WTC11 (cell line): ENCODE measurements at regions not wholly inside any gene's neighbourhood (a gene's known extent, or its start where the extent isn't known, plus 50 kb on each side); places are given as distances from the start of the nearest gene placed in this dataset.

Experiments
- ATF2 ChIP-seq: sonication (generic); formaldehyde crosslinking; IDR thresholded peaks from 2 replicates; pipeline ENCODE4 v1.8.1; 2022; ENCODE audit warnings: low read depth, missing genetic modification reagents, borderline replicate concordance
- CTCF ChIP-seq: fragments of 200-600 bp; IDR thresholded peaks from 2 replicates; pipeline ENCODE4 v1.8.0; 2022; ENCODE audit warnings: antibody characterized with exemption
- E2F1 ChIP-seq: sonication (generic); formaldehyde crosslinking; IDR thresholded peaks from 2 replicates; pipeline ENCODE4 v1.8.0; 2022; ENCODE audit warnings: mild to moderate bottlenecking, missing genetic modification reagents
- HMGA2 ChIP-seq: fragments of 250-450 bp; sonication (Bioruptor Pico); IDR thresholded peaks from 2 replicates; pipeline ENCODE4 v1.4.0; 2021; ENCODE audit warnings: mild to moderate bottlenecking, moderate library complexity
- JUN ChIP-seq: sonication (generic); formaldehyde crosslinking; IDR thresholded peaks from 2 replicates; pipeline ENCODE4 v1.8.0; 2023; ENCODE audit warnings: mild to moderate bottlenecking, missing genetic modification reagents
- KAT7 ChIP-seq: sonication (generic); formaldehyde crosslinking; IDR thresholded peaks from 2 replicates; pipeline ENCODE4 v1.8.1; 2023; ENCODE audit warnings: missing genetic modification reagents, mild to moderate bottlenecking, borderline replicate concordance
- MAX ChIP-seq: sonication (generic); formaldehyde crosslinking; IDR thresholded peaks from 2 replicates; pipeline ENCODE4 v1.8.0; 2022; ENCODE audit warnings: mild to moderate bottlenecking, missing genetic modification reagents
- MYBL2 ChIP-seq: sonication (generic); formaldehyde crosslinking; IDR thresholded peaks from 2 replicates; pipeline ENCODE4 v1.8.1; 2023; ENCODE audit warnings: mild to moderate bottlenecking, moderate library complexity, missing genetic modification reagents
- NR1H2 ChIP-seq: sonication (generic); formaldehyde crosslinking; IDR thresholded peaks from 2 replicates; pipeline ENCODE4 v1.9.0; 2021; ENCODE audit warnings: mild to moderate bottlenecking, moderate library complexity, missing genetic modification reagents
- SMAD4 ChIP-seq: sonication (generic); formaldehyde crosslinking; IDR thresholded peaks from 2 replicates; pipeline ENCODE4 v1.8.0; 2022; ENCODE audit warnings: mild to moderate bottlenecking, missing genetic modification reagents
- TEAD1 ChIP-seq: sonication (generic); formaldehyde crosslinking; IDR thresholded peaks from 2 replicates; pipeline ENCODE4 v1.8.0; 2022; ENCODE audit warnings: mild to moderate bottlenecking, missing genetic modification reagents
- USF2 ChIP-seq: sonication (generic); formaldehyde crosslinking; IDR thresholded peaks from 2 replicates; pipeline ENCODE4 v1.8.1; 2023; ENCODE audit warnings: mild to moderate bottlenecking, missing genetic modification reagents, moderate library complexity

GRCh38 chr11:119872611-119873310, 143.8 kb upstream of the NECTIN1 start:
- no peak for TF ChIP-seq TEAD1 (CRISPR knock-in tag)
- no peak for TF ChIP-seq JUN
- TF ChIP-seq MAX (CRISPR knock-in tag): no peak
- no peak for TF ChIP-seq USF2 (CRISPR knock-in tag)
- TF ChIP-seq CTCF: no peak
- no peak for TF ChIP-seq SMAD4 (CRISPR knock-in tag)
- no peak for TF ChIP-seq HMGA2 (CRISPR knock-in tag)
- no peak for TF ChIP-seq ATF2
- TF ChIP-seq KAT7 (CRISPR knock-in tag): no peak
- no peak for TF ChIP-seq NR1H2
- no peak for TF ChIP-seq E2F1 (CRISPR knock-in tag)
- no peak for TF ChIP-seq MYBL2 (CRISPR knock-in tag)
